ENCODE measurements at regions not wholly inside any gene's neighbourhood (a gene's known extent, or its start where the extent isn't known, plus 50 kb on each side); places are given as distances from the start of the nearest gene placed in this dataset.
"Not testable (repeated sequence)": the region's sequence is repeated elsewhere in the genome, so short reads cannot be mapped to it uniquely, and the experiment has no call there.

GRCh38 chr7:120054376-120055100 is 218.4 kb upstream of the KCND2 start:
- no peak for DNase-seq

DNA sequence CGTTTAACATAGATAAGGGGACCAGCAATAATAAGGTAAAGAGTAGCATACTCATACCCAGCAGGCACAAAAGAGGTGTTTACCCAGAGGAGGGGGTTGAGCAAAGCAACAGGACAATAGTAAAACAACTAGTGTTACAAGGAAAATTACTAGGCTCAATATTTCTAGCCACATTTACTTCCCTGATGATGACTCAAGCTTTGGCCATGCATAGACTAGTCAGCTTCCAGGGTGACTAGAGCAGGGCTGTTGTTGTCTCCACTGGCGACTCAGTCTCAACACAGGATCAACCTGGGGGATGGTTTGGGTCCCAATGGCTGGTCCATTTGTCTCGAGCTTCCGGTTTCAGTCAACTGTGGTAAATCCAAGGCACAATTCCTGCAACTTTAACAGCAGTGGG is 217.7 kb upstream of the KCND2 start:
- DNase-seq: no peak

DNA sequence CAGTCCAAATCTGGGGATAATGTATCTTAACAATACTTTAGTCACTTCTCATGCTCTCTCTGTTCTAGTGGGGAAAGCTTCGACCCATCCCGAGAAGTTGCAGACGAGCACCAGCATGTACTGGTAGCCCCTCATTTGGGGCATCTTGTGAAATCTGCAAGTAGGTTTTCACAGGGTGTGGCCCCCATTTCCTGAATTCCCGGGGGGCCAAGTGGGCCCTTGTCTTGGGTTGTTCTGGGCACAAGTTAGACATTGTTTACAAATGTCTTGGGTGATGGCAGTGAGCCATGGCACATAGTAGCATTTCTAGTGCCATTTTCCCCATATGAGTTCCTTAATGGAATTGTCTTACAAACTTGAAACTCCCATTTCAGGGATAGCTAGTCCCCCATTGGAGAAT is 216.7 kb upstream of the KCND2 start:
- DNase-seq: no peak

- DNase-seq: no peak
Measured at GRCh38 chr7:120059641-120060040, 213.3 kb upstream of the KCND2 start.

GRCh38 chr7:120060281-120060680 is 212.7 kb upstream of the KCND2 start:
- DNase-seq: no peak

- DNase-seq: no peak
Measured at GRCh38 chr7:120060875-120061274, 212.1 kb upstream of the KCND2 start.

DNA sequence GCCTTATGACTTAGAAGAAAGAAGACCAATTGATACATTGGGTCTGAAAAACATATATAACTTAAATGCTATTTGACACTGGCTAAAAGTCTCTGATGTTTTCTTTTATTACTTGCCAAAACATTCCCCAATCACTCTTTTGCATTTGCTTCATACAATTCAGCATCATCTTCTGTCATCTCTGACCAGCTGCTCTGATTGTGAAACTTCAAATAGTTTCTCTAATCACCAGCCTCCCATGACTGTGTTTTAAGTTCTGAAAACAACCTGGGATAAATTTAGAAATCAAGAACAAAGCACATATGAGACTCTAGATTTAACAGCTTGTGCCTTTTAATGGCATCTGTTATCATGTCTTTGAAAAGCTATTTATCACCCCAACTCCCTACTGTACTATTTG is 208.4 kb upstream of the KCND2 start:
- DNase-seq: no peak

- not testable (repeated sequence) for DNase-seq
Measured at GRCh38 chr7:120066898-120067297, 206.1 kb upstream of the KCND2 start.

- no peak for DNase-seq
Measured at GRCh38 chr7:120070201-120070600, 202.8 kb upstream of the KCND2 start.

DNA sequence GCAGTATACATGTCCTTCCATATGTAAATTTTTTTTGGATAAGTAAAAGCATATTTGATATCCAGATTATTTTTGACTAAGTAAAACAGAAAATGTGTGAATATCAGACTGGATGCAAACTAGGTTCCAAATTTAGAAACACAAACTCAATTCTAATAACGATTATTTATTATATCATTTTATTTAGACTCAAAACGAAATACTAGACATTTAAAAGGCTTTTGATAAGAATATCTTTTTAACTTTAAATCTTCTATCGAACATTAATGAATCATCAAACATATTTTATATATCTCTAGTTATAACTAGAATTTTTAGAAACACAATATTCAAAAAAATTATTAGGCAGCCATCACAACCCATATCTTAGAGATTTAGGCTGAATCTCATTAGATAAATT is 195.2 kb upstream of the KCND2 start:
- DNase-seq: no peak

DNA sequence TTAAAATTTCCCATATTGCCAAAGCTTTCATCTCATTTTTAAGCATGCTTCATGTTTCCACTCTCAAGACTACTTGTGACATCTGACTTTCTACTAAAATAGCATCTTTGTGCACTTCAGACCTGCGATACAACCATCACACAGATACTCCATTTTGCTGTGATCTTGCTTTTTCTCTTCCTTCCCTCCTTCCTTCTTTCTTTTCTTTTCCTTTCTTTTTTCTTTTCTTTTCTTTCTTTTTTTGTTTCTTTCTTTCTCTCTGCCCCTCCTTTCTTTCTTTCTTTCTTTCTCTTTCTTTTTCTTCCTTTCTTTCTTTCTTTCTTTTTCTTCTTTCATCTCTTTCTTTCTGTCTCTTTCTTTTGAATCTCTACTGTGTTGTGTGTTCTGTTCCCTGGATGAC is 194.0 kb upstream of the KCND2 start:
- no peak for DNase-seq

- DNase-seq: no peak
Measured at GRCh38 chr7:120079704-120080103, 193.3 kb upstream of the KCND2 start.

DNA sequence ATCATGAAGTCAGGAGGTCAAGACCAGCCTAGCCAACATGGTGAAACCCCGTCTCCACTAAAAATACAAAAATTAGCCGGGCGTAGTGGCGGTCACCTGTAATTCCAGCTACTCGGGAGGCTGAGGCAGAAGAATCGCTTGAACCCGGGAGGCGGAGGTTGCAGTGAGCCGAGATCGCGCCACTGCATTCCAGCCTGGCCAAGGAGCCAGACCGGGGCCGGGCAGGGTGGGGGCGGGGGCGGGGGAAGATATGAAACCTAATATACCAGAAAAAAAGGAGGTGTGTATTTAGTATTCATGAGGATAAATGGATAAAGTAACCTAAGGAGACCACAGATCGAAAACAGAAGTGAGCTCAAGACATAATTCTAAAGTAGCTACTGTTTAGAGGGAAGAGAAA is 186.5 kb upstream of the KCND2 start:
- not testable (repeated sequence) for DNase-seq

DNA sequence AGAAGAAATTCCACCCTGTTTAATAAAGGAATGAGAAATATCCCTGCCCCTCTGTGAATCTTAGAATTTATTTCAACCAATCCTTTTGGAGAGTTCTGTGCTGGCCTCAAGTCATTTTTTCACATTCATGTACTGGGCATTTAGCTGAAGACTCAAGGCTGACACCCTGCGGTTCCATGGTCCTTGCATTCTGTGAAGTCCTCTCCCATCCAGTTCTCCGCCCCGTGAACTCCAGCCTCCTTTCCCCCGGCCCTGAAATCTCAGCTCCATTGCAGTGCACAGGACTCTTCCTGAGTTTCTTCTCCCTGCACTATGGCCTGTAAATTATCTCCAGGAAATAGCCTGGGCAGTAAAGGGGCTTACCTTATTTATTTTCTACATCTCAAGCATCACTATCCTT is 183.0 kb upstream of the KCND2 start:
- no peak for DNase-seq

DNA sequence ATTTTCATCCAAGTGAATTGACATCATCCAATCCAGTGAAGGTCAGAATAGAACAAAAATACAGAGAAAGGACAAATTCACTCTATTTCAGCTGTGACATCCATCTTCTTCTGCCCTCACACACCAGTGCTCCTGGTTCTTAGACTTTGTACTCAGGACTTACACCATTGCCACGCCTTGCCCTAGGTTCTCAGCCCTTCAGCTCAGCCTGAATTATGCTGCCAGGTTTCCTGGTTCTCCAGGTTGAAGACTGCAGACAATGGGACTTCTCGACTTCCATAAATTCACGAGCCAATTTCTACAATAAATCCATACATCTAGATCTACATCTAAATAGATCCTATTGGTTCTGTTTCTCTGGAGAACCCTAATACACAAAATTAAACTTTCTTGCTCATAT is 181.2 kb upstream of the KCND2 start:
- DNase-seq: no peak

DNA sequence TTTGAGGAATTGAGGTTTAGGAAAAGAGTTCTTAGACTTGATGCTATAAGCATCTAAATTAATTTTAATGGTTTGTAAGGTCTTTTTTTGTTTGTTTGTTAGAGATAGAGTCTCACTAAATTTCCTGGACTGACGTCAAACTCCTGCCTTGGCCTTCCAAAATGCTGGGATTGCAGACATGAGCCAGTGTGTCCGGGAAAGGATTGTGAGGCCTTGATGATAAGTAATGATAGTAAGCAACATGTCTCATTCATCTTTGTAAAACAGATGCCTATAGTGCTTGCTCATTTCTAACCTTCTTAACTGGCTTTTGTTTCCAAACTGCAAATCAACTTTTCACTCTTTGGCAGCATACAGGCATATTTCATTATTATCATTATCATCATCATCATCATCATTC is 176.0 kb upstream of the KCND2 start:
- no peak for DNase-seq

DNA sequence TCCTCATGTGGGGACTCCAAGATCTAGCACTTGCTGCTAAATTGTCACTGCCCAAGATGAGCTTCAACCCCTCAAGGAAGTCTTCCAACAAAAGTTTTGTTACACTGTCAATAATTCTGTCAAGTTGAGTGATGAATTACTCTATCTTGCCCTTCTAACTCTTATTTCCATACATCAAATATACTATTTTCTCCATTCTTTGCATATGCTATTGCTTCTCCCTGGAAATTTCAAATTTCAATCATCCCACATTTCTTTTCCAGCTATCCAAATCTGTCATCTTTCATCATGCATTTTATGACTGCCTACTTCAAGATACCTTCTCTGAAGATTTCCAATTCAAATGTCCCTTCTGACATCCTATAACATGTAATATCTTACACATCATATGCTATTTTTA is 175.2 kb upstream of the KCND2 start:
- DNase-seq: no peak

- no peak for DNase-seq
Measured at GRCh38 chr7:120108376-120108775, 164.6 kb upstream of the KCND2 start.

- no peak for DNase-seq
Measured at GRCh38 chr7:120110169-120110568, 162.8 kb upstream of the KCND2 start.

DNA sequence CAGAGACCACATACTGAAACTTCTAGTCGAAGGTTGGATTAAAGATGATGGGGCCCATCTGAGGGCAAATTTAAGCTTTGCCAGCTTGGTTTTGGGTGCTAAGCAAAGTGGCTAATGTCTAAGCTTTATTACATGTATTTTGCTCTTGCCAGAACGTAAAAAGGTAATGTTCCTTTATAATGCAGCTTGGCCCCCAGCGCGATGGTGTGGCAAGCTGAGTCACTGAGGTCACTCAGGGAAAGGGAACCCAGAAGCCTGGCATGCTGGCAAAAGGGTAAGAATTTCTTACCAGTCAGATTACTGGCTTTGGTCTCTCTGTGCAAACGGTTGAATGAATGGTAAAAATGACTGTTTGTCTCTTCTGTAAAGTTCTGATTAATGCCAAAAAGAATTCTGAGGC is 158.3 kb upstream of the KCND2 start:
- no peak for DNase-seq

- DNase-seq: no peak
Measured at GRCh38 chr7:120123528-120123927, 149.4 kb upstream of the KCND2 start.

- no peak for DNase-seq
Measured at GRCh38 chr7:120131096-120131839, 141.7 kb upstream of the KCND2 start.

DNA sequence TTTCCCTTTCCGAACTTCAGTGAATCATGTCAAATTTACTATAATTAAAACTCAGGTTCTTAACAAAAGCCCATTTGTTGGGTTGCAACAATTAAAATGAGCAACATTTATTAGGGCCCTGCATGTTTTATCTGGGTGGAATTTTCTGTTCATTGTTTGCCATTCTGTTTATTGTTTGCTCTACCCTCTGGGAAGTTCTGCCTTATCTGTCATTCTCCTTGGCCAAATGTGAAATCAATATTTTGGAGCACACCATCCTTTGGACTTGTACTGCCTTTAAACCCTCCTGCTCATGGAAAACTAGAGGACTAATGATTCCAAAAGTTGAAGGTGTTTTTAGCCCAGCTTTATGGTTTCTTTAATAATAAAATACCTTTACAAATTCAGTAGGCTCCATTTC is 134.5 kb upstream of the KCND2 start:
- DNase-seq: no peak

DNA sequence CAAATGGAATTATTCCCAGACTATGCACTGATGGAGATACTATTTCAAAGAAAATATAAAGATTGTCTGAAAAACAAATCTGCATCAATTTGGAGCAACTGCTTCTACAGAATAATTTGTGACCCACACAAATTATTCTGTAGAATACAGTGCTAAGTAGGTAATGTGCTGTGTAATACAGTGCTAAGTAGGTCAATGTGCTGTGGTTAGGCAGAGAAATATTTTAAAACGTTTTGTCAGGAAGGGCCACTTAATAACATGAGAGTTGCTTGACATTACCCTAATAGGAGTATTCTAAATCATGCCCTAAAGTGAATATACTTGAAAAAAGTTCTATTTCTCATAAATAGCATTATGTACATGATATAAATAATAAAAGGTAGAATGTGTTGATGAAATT is 116.5 kb upstream of the KCND2 start:
- no peak for DNase-seq

DNA sequence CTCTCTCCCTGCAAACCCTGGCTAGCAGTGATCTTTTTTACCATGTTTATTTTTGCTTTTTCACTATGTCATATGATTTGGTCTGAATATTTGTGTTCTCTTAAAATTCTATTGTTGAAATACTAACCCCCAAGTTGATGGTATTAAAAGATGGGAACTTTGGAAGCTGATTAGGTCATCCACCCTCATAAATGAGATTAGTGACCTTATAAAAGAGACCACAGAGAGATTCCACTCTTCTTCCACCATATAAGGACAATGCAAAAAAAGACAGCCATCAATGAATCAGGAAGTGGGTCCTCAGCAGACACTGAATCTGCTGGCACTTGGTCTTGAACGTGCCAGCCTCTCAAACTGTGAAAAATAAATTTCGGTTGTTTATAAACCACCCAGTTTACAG is 112.8 kb upstream of the KCND2 start:
- DNase-seq: no peak

All from NCI-H2107 (cell line).